HepG2 (cell line): ENCODE measurements at regions not wholly inside any gene's neighbourhood (a gene's known extent, or its start where the extent isn't known, plus 50 kb on each side); places are given as distances from the start of the nearest gene placed in this dataset.

Experiments
- ATAC-seq: fragments of 200-7000 bp; cut with Tn5 transposase; 3 replicates; pipeline ENCODE4 v1.9.1; 2020; ENCODE audit warnings: mild to moderate bottlenecking, moderate library complexity
- BruUV-seq: library from RNA; stranded (reverse); fragments of 400-500 nt; replicated peaks from 2 replicates; lab custom pipeline; 2021; lab: Mats Ljungman, UMichigan
- CTCF ChIA-PET: fragments of 300-600 bp; formaldehyde crosslinking; extraction: SDS; loops from one replicate; lab custom pipeline; 2021; ENCODE audit warnings: low total read pairs, inconsistent platforms, low intra/inter-chr PET ratio; lab: Yijun Ruan, JAX
- POLR2A ChIA-PET: fragments of 350-600 bp; sonication (Branson Sonifier 250); formaldehyde crosslinking; loops from one replicate; lab custom pipeline; 2020; ENCODE audit warnings: antibody characterized with exemption, inconsistent platforms; lab: Yijun Ruan, JAX
- DNase-seq: peaks from one replicate; pipeline ENCODE4 v3.0.0-alpha.2; 2015; ENCODE audit warnings: low spot score
- FAIRE-seq: peaks from 3 replicates; lab custom pipeline; 2011; peaks lifted over from hg19 to GRCh38; lab: Jason Lieb, UNC
- H2AFZ ChIP-seq: one replicate; pipeline ENCODE4 v1.6.1; 2011; ENCODE audit warnings: low read length, inconsistent platforms
- H3K27ac ChIP-seq: fragments of 300-600 bp; 3 replicates; pipeline ENCODE4 v1.8.0; 2011; ENCODE audit warnings: mixed run types, mild to moderate bottlenecking, mixed read lengths, low read length, inconsistent platforms; ENCODE audit not compliant: insufficient read depth; ENCODE audit errors: extremely low read length
- H3K27me3 ChIP-seq, 2 experiments: fragments of 200-600 bp in 1 of 2; 2 replicates in 1 of 2; 3 replicates in 1 of 2; pipeline versions ENCODE4 v1.6.0 to v1.8.0; 2011; ENCODE audit warnings: low read length in 2 of 2, mild to moderate bottlenecking in 2 of 2, moderate library complexity in 2 of 2, inconsistent platforms in 1 of 2; ENCODE audit not compliant: insufficient read depth in 2 of 2, control insufficient read depth in 1 of 2
- H3K36me3 ChIP-seq, 2 experiments: fragments of 200-600 bp in 1 of 2; replicated peaks in 1 of 2; 2 replicates in 1 of 2; 3 replicates in 1 of 2; pipeline versions ENCODE4 v1.5.1 to v1.8.0; 2011; ENCODE audit warnings: low read length in 2 of 2, inconsistent platforms in 1 of 2; ENCODE audit not compliant: insufficient read depth in 2 of 2, control insufficient read depth in 1 of 2
- H3K4me1 ChIP-seq: 2 replicates; pipeline ENCODE4 v1.5.1; 2012; ENCODE audit warnings: low read length, inconsistent platforms; ENCODE audit not compliant: insufficient read depth
- H3K4me2 ChIP-seq: 2 replicates; pipeline ENCODE4 v1.6.0; 2011; ENCODE audit warnings: low read depth, low read length, inconsistent platforms
- H3K4me3 ChIP-seq, 3 experiments: fragments of 200-600 bp in 1 of 3; sonication (generic), shearing (Covaris generic) in 1 of 3; replicated peaks in 1 of 3; 2 replicates each; pipeline ENCODE4 v1.5.1; 2011 to 2016; ENCODE audit warnings: low read length in 3 of 3, inconsistent platforms in 2 of 3, low read depth in 2 of 3, mild to moderate bottlenecking in 2 of 3, control low read depth in 1 of 3, mixed read lengths in 1 of 3; ENCODE audit not compliant: insufficient read depth in 1 of 3
- H3K79me2 ChIP-seq: one replicate; pipeline ENCODE4 v1.6.1; 2011; ENCODE audit warnings: low read length, inconsistent platforms; ENCODE audit not compliant: insufficient read depth
- H3K9ac ChIP-seq: 2 replicates; pipeline ENCODE4 v1.6.0; 2011; ENCODE audit warnings: mild to moderate bottlenecking, low read depth, low read length, inconsistent platforms; ENCODE audit not compliant: insufficient read depth
- H3K9me3 ChIP-seq: 2 replicates; pipeline ENCODE4 v1.5.1; 2012; ENCODE audit warnings: mild to moderate bottlenecking, low read length
- H4K20me1 ChIP-seq: 2 replicates; pipeline ENCODE4 v1.6.0; 2011; ENCODE audit warnings: inconsistent platforms, mild to moderate bottlenecking, low read length, moderate library complexity; ENCODE audit not compliant: insufficient read depth
- AGO1 ChIP-seq: fragments of 200-400 bp; formaldehyde crosslinking; IDR thresholded peaks from 2 replicates; pipeline ENCODE4 v1.6.1; 2017; ENCODE audit warnings: mild to moderate bottlenecking, low read depth, low read length, moderate library complexity; ENCODE audit not compliant: poor library complexity, severe bottlenecking
- AGO2 ChIP-seq: fragments of 200-400 bp; formaldehyde crosslinking; optimal IDR thresholded peaks from 2 replicates; pipeline ENCODE3; 2017; ENCODE audit warnings: mild to moderate bottlenecking, low read depth, low read length, moderate library complexity
- ARID4A ChIP-seq: sonication (generic); formaldehyde crosslinking; IDR thresholded peaks from 2 replicates; pipeline ENCODE4 v1.5.0; 2020; ENCODE audit warnings: mild to moderate bottlenecking, missing genetic modification reagents, borderline replicate concordance
- FOXA3 ChIP-seq: IDR thresholded peaks from 2 replicates; pipeline ENCODE4 v1.6.1; 2016; ENCODE audit warnings: missing genetic modification reagents, missing compliant biosample characterization
- IRF1 ChIP-seq: sonication (generic); formaldehyde crosslinking; IDR thresholded peaks from 2 replicates; pipeline ENCODE4 v1.4.0; 2020; ENCODE audit warnings: low read depth, mild to moderate bottlenecking, missing genetic modification reagents
- NFE2L2 ChIP-seq: fragments of 150-350 bp; IDR thresholded peaks from 2 replicates; pipeline ENCODE4 v1.6.1; 2014; ENCODE audit warnings: low read length
- PAF1 ChIP-seq: IDR thresholded peaks from 2 replicates; pipeline ENCODE4 v1.6.1; 2016; ENCODE audit warnings: missing genetic modification reagents, missing compliant biosample characterization
- RFX3 ChIP-seq: IDR thresholded peaks from 2 replicates; pipeline ENCODE4 v1.6.1; 2016; ENCODE audit warnings: missing biosample characterization, missing genetic modification reagents
- ZEB1 ChIP-seq: IDR thresholded peaks from 2 replicates; pipeline ENCODE4 v1.6.1; 2012; ENCODE audit warnings: mild to moderate bottlenecking, low read depth, inconsistent platforms; ENCODE audit not compliant: insufficient replicate concordance
- ZFP1 ChIP-seq: IDR thresholded peaks from 2 replicates; pipeline ENCODE4 v1.6.1; 2016
- ZNF34 ChIP-seq: sonication (generic); formaldehyde crosslinking; IDR thresholded peaks from 2 replicates; pipeline ENCODE4 v1.4.0; 2020; ENCODE audit warnings: mild to moderate bottlenecking, missing genetic modification reagents, borderline replicate concordance
- ZNF407 ChIP-seq: sonication (generic); formaldehyde crosslinking; IDR thresholded peaks from one replicate; pipeline ENCODE4 v1.5.1; 2020; ENCODE audit warnings: mild to moderate bottlenecking, missing genetic modification reagents; ENCODE audit errors: not compliant biosample characterization
- ZNF879 ChIP-seq: sonication (generic); formaldehyde crosslinking; IDR thresholded peaks from 2 replicates; pipeline ENCODE4 v1.8.1; 2023; ENCODE audit warnings: missing genetic modification reagents
- WGBS: methylation state at CpG from one replicate; pipeline ENCODE4 v1.1.6; 2017; ENCODE audit warnings: low lambda C conversion rate; 5-methylcytosine and 5-hydroxymethylcytosine counted together
- in situ Hi-C: cut with HindIII; loops from 2 replicates; pipeline ENCODE4 v1.10.0; 2017; ENCODE audit warnings: low pct_unique_long_range_greater_than_20kb; ENCODE audit not compliant: extremely low pct_ligation_motif_present
- intact Hi-C: fragments of 100-400 bp; cut with micrococcal nuclease; formaldehyde crosslinking; loops from one replicate; pipeline ENCODE4 v1.10.0; 2022; ENCODE audit not compliant: unreplicated experiment

GRCh38 chr5:5799229-5799628, 376.8 kb downstream of the ICE1 start:
- H3K36me3 ChIP-seq = no peaks in the 10 kb centered on the region
- intact Hi-C loops (no loop called here), in situ Hi-C loops (no loop called here)
- no peaks in the 10 kb centered on the region for H3K4me1 ChIP-seq
- DNase-seq = no peak
- H3K27me3 ChIP-seq = peaks cover 1 to 2% of the 10 kb centered on the region in 2 experiments; a peak in 3 of 5 replicates
- no peaks in the 10 kb centered on the region for H3K9me3 ChIP-seq
- no peak overlapping the region for H3K4me2 ChIP-seq
- H2AFZ ChIP-seq = no peak overlapping the region
- no peak overlapping the region for H3K27ac ChIP-seq
- no peak for ATAC-seq
- H3K79me2 ChIP-seq = no peaks in the 10 kb centered on the region
- no peaks in the 10 kb centered on the region for H4K20me1 ChIP-seq
- WGBS = 0% methylated on average over 4 of the region's 4 CpGs
- no peak for FAIRE-seq
- no peak overlapping the region for H3K9ac ChIP-seq
- ChIA-PET CTCF (no interaction called here), POLR2A (no interaction called here)
- H3K4me3 ChIP-seq = no peak overlapping the region
- no TSS peak for BruUV-seq
- TF ChIP-seq AGO1 (no peak), RFX3 (no peak), PAF1 (no peak), ZFP1 (no peak), AGO2 (no peak), ZNF879 (CRISPR knock-in tag) (no peak), ZNF34 (CRISPR knock-in tag) (no peak), IRF1 (CRISPR knock-in tag) (no peak), ZNF407 (CRISPR knock-in tag) (no peak), ARID4A (no peak), FOXA3 (CRISPR knock-in tag) (no peak), NFE2L2 (no peak), ZEB1 (no peak)
